Glomerular visceral epithelial cell (primary cell): ENCODE measurements at regions not wholly inside any gene's neighbourhood (a gene's known extent, or its start where the extent isn't known, plus 50 kb on each side); places are given as distances from the start of the nearest gene placed in this dataset.

ENCODE experiments used
- DNase-seq: peaks from one replicate; pipeline ENCODE4 v3.0.0-alpha.2; 2016; ENCODE audit errors: extremely low spot score

DNA sequence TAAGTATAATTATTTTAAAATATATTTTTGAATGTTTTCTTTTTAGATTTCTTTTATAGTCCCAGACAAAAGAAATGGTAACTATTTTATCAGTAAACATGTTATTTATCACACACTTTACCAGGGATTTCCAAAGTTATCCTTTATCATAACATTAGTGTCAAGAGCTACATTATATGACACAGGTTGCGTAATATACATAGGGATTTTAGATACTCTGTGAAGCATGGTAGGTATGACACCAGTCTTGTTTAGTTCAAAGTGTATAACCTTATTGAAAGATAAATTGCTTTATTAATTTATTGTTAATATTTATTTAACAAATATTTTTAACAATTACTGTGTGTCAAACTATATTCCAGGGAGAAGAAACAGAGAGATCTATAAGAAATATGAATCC, 163.3 kb upstream of the PABPC4L start:
- no peak for DNase-seq

DNA sequence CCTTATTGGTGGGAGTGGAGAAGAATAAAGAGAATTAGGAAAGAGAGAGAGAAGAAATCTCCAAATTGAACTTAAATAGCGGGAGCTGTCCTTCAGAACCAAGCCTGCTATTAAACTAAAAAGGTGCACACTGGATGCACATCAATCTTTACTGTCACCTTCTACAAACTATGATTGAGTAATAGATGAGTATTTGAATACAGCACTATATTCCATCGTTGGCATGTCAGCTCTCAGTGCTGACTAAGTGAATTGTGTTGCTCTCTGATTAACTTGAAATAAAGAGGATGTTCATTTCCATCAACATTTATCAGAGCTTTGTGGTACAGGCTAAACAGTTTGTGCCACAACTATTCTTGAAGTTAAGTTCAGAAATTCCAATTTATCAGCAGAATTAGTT, 143.7 kb upstream of the PABPC4L start:
- no peak for DNase-seq

DNA sequence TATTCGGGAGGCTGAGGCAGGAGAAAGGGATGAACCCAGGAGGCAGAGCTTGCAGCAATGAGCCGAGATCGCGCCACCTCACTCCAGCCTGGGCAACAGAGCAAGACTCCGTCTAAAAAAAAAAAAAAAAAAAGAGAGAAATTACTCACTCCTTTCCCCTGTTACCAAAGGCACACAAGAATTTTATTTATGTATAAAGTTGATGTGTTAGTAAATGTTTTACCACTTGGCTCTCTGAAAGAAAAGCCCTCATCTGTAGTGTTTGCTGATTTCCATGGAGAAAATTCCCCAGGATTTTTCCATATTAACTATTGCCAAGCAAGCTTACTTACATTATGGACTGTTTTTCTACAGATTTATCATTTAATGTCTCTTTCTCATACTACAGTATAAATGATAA, 142.1 kb upstream of the PABPC4L start:
- DNase-seq: no peak

DNA sequence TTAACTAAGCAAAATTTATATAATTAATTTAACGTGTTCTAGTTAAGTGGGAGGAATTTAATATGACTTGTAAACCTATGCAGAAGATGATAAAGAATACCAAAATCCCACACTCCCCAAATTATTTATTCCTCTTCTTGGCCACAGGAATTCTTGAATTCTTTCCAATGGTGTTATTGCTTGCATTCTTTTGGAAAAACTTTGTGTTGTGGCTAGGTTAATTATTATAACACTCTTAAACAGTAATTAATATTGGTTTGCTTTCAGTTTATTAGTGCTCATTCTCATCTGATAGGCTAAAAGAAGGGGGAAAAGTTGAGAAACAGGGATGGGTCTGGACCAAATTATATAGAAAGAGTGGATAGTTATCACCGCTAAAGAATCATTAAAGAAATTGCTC, 141.5 kb upstream of the PABPC4L start:
- DNase-seq: no peak

DNA sequence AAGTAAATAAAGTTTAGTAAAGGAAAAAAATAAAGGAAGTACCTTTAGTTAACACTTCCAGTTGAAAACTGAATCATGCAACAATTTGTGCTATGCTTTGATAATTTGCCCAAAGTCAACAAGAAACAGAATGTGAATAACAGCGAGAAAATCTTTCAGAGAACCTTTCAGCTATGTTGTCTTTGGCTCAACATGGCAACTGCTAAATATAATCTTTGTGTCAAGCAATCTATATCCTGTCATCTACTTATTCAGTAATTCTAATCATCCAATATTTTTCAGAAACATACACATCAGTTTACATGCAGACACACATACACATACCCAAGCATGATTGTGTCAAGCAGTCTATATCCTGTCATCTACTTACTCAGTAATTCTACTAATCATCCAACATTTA, 136.0 kb upstream of the PABPC4L start:
- no peak for DNase-seq

DNA sequence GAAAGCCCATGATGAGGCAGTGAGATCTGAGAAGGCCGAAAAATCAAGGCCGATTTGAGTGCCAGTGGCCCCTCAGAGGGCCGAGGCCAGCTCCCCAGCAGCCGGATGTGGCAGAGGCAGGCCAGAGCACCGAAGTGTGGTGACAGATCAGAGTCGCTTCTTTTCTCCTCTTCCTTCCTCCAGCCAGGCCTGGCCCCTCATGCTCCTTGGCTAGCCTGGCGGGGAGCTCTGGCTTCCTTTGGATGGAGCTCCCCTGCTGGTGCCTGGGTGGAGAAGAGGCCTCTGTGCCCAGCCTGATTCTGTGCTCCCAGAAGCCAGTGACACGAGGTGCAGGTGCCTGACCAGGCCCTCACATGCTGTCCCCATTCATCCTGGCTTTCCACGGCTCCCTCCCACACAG, 127.2 kb upstream of the PABPC4L start:
- no peak for DNase-seq

DNA sequence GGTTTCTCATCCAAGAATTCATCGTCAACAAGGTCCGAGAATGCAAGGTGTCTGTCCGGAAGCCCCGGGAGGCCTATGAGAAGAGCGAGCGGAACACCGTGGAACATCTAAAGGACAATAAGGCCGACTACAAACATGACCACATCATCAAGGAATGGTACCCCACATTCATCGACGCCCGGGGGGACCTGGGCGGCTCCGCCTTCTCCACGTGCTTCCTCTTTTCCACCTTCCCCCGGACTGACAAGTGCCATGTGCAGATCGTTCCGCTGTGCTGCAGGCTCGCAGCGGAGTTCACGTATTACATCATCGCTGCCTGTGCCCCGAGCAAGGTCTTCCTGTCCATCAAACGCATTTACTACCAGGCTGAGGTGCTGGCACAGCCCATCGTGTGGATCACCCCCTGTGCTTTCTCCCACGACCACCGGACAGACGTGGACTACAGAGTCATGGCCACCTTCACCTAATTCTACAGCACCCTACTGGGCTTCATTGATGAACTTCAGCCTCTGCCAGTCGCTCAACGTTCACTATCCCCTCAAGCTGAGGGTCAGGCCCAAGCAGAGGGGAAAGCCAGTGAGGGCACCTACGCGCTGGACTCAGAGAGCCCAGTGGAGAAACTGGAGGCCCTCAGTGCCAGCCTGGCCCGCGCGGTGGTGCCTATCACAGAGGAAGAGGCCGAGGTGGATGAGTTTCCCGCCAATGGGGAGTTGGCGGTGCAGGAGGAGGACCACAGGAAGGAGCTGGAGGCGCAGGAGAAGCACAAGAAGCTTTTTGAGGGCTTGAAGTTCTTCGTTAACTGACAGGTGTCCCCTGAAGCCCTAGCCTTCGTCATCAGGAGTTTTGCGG, 125.9 kb upstream of the PABPC4L start:
- DNase-seq: no peak

DNA sequence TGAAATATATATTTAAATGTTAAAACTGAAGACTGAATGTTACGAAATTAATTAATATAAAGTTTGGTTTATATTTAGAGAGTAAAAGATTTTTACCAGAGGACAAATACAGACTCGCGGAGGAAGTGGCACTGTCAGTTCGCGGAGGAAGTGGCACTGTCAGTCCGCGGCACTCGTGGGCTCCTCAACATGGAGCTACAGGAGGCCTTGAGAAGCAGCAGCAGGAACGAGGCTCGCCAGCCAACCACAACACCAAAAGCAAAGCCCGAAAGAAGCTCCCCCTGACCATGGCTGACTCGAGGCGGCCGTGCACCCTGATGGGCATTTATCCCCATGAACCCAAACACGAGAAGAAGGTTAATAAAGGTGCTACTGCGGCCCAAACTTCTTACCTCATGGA, 125.3 kb upstream of the PABPC4L start:
- no peak for DNase-seq

DNA sequence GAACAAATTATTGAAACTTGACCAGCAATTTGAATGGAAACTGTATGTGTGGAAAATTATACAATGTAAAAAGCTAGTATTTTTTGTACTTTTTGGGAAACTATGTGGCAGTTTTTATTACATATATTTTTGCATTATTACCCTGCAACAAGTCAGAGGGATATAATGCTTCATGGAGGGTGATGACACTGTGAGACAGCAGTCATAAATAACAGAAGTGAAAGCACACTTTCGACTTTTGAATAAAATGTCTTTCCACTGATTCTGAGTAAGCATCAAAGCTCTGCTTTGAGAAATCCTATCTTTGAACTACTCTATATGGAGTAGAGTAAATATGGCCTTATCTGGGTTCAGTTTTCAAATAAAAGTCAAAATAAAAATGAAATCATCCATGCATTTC, 122.6 kb upstream of the PABPC4L start:
- no peak for DNase-seq

DNA sequence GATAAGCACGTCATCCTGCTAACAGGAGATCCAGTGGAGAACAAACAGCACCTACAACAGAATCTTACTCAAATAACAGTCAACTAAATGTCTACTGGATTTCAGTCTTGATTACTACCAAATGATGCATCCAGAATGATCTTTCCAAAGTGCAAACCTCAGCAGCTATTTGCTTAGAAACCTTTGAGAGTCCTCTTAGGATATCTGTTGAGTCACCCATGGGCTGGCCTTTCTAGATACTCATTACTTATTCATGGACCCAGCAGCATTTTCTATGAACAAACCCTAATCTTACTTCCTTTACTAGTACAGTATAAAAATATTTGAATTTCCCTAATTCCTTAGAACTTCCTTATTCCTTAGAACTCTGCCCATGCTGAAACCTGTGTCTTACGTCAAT, 118.5 kb upstream of the PABPC4L start:
- no peak for DNase-seq

DNA sequence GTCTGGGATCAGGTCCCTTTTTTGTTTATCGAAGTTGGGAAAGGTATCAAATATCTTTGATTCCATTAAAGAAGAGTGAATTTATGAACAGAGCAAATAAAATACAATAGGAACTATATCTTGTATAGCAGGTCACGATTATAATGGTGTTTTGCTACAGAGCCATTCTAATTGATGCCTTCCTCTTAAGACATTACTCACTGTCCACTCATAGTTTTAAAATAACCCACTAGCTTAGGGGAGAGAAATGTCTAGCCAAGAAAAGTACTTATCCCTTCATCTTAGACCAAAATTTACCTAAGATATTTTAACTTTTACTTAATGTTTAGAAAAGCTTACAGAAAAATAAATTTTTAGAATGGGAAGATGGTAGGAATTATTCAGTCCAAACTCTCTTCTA, 112.0 kb upstream of the PABPC4L start:
- DNase-seq: no peak

DNA sequence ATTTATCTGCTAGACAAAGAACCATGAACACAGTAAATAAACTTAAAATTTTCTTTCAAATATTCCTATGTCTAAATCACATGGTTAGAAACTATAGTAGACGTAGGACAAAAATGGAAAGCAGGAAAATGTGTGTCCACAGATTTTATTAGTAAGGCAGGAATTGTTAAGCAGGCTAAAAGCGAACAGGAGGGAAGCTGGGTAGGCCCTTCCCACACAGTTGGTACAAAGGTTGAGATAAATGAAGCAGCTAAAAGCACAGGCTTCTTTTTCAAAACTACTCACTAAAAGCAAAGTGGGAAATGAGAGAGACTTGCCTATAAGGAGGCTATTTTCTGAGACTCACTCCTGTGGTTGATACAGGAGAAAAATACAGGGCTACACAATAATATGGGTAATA, 108.1 kb upstream of the PABPC4L start:
- no peak for DNase-seq

DNA sequence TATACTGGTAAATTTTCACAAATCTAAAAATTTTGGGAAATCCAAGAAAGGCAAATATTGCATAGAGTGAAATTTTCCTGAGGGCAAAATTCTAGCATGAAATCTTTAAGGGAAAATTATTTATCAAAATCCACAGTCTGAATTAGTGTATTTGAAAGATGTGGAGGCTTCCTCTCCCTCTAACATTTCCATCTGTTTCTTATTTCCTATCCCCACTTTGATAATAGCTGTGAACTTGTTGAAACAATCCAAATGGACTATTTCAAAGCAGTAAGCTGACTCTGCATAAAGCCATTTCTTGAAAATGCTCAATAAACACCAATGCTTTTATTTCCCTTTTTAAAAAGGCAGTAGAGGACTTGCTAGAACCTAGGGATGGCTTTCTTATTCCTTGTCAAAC, 107.3 kb upstream of the PABPC4L start:
- no peak for DNase-seq

DNA sequence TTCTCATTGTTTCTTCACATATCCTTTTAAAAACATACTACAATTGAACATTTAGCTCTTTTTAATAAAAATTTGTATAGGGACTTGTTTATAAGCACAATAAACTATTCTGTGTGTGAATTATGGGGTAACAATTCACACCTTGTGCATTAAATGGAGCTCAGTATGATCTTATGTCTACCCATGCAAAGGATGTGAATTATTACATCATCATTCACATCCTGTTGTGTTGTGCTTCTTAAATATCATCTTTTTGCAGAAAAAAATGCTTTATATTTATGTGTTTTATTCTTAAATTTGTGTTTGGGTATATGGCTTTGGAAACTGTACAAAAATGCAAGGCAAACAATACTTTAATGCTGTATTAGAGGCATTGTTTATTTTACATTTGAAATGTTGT, 96.7 kb upstream of the PABPC4L start:
- DNase-seq: no peak

DNA sequence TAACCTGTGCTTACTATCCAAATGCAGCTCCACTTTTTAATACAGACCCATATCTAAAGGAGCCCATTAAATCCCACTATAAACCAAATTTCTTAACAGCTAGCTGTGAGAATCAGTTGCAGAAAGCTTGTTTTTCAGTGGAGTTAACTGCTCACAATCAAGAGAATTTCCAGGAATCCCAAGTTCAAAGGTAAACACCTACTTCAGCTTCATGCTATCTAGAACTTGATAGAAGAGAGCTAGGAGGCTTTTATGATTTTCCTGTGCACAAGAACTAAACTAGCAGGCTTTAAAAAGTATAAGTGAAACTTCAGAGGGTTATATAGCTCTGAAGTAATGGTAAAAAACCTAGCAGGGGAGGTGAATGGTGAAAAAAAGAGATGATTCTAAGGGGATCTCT, 96.2 kb upstream of the PABPC4L start:
- no peak for DNase-seq

DNA sequence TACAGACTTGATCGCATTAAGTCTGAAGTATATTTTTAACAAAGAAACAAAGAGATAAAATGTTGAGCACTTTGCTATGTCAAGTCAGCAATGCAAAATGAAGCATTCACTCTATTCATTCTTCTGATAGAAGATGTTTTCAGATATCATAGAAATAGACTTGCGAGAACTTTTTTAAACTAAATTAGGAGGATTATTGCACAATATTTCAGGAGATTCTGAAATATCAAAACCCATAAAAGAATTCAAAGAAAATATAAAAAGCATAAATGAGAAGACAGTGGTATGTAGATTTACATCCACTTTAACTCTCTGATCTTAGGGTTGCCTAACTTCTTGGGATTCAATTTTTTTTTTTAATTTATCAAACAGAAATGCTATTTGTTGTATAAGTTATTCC, 81.1 kb upstream of the PABPC4L start:
- no peak for DNase-seq

DNA sequence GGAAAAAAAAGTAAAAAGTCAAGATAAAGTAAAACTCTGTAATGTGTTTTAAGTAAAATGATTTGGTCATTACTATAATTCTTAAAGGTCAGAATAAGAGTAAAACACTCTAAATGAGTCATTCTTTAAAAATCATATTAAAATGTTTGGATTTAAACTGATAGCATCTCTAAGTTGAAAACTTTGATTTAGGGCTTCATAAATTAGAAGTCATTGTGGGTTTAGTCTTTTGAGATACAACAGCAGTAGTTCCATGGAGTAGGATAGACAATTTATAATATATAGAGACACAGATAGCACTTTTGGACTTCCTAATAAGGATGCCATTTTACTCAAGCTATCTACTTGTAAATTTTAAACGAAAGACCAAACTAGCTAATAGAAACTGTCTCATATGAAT, 77.1 kb upstream of the PABPC4L start:
- DNase-seq: no peak

DNA sequence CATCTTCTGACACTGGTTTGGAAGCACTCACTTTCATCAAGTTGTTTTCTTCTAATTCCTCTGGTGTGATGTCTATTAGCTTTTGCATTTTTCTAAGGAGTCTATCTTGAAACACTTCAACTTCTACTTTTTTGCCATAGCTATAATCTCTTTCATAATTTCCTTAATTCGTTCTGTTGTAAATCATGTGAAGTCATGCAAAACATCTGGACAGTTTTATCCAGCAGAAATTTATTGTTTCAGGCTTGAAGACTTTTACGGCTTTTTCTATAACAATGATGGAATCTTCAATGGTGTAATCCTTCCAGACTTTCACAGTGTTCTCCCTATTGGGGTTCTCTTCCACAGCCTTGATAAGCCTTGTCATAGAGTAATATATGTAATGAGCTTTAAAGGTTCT, 74.9 kb upstream of the PABPC4L start:
- DNase-seq: no peak

DNA sequence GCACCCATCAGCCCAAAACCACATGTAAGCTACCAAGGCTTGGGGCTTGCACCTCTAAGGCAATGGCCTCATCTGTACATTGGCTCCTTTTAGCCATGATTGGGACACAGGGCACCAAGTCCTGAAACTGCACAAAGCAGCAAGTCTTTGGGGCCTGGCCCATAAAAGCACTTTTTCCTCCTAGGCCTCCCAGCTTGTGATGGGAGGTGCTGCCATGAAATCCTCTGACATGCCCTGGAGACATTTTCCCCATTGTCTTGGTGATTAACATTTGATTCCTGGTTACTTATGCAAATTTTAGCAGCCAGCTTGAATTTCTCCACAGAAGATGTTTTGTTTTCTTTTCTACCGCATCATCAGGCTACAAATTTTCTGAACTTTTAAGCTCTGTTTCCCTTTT, 58.5 kb upstream of the PABPC4L start:
- DNase-seq: no peak
